HG03575 (cell line): ENCODE measurements at regions not wholly inside any gene's neighbourhood (a gene's known extent, or its start where the extent isn't known, plus 50 kb on each side); places are given as distances from the start of the nearest gene placed in this dataset.
"Not testable (repeated sequence)": the region's sequence is repeated elsewhere in the genome, so short reads cannot be mapped to it uniquely, and the experiment has no call there.

Experiments used
- ATAC-seq: cut with Tn5 transposase; IDR thresholded peaks from one replicate; pipeline ENCODE4 v1.9.1; 2021; ENCODE audit not compliant: unreplicated experiment, insufficient number of reproducible peaks, low FRiP score; ENCODE audit errors: extremely low read depth

GRCh38 chr12:114851981-114852380 lies 168.0 kb upstream of the TBX3 start:
- ATAC-seq: no peak

- ATAC-seq: no peak
Measured at GRCh38 chr12:114850661-114851275, 166.8 kb upstream of the TBX3 start.

- ATAC-seq: no peak
Measured at GRCh38 chr12:114848666-114849065, 164.7 kb upstream of the TBX3 start.

GRCh38 chr12:114847441-114848035 lies 163.6 kb upstream of the TBX3 start:
- no peak for ATAC-seq

GRCh38 chr12:114846771-114847170 lies 162.8 kb upstream of the TBX3 start:
- no peak for ATAC-seq

GRCh38 chr12:114841557-114842251 lies 157.7 kb upstream of the TBX3 start:
- ATAC-seq: no peak

GRCh38 chr12:114838480-114838879 lies 154.5 kb upstream of the TBX3 start:
- no peak for ATAC-seq

- no peak for ATAC-seq
Measured at GRCh38 chr12:114836609-114837008, 152.6 kb upstream of the TBX3 start.

- no peak for ATAC-seq
Measured at GRCh38 chr12:114835031-114835430, 151.1 kb upstream of the TBX3 start.

- no peak for ATAC-seq
Measured at GRCh38 chr12:114834621-114835020, 150.6 kb upstream of the TBX3 start.

- ATAC-seq: no peak
Measured at GRCh38 chr12:114829833-114830232, 145.9 kb upstream of the TBX3 start.

- not testable (repeated sequence) for ATAC-seq
Measured at GRCh38 chr12:114829244-114829643, 145.3 kb upstream of the TBX3 start.

GRCh38 chr12:114827461-114827860 lies 143.5 kb upstream of the TBX3 start:
- ATAC-seq: no peak

- no peak for ATAC-seq
Measured at GRCh38 chr12:114826244-114826643, 142.3 kb upstream of the TBX3 start.

GRCh38 chr12:114823724-114824123 lies 139.7 kb upstream of the TBX3 start:
- ATAC-seq: no peak

- no peak for ATAC-seq
Measured at GRCh38 chr12:114821570-114821969, 137.6 kb upstream of the TBX3 start.

- no peak for ATAC-seq
Measured at GRCh38 chr12:114820796-114821195, 136.8 kb upstream of the TBX3 start.

- ATAC-seq: no peak
Measured at GRCh38 chr12:114817571-114818425, 133.8 kb upstream of the TBX3 start.

GRCh38 chr12:114815026-114815795 lies 131.2 kb upstream of the TBX3 start:
- ATAC-seq: no peak
